Ascending aorta (tissue), 2 donors: ENCODE measurements at regions not wholly inside any gene's neighbourhood (a gene's known extent, or its start where the extent isn't known, plus 50 kb on each side); places are given as distances from the start of the nearest gene placed in this dataset.
"Not testable (repeated sequence)": the region's sequence is repeated elsewhere in the genome, so short reads cannot be mapped to it uniquely, and the experiment has no call there.

Experiments used
- DNase-seq, 2 donors: peaks; one replicate each; pipeline ENCODE4 v3.0.0-alpha.2; 2019; ENCODE audit warnings: low spot score in 2 of 2
- H3K27ac ChIP-seq, 2 donors: fragments of 200-600 bp; sonication (generic); one replicate each; pipeline ENCODE4 v1.5.1; 2016 to 2017; ENCODE audit warnings: mild to moderate bottlenecking in 1 of 2
- H3K27me3 ChIP-seq: fragments of 200-600 bp; sonication (generic); one replicate; pipeline ENCODE4 v1.5.1; 2017
- H3K36me3 ChIP-seq, 2 donors: fragments of 200-600 bp; sonication (generic); one replicate each; pipeline ENCODE4 v1.5.1; 2016
- H3K4me1 ChIP-seq, 2 donors: fragments of 200-600 bp; sonication (generic); one replicate each; pipeline ENCODE4 v1.5.1; 2016 to 2017; ENCODE audit warnings: mild to moderate bottlenecking in 1 of 2
- H3K4me3 ChIP-seq, 2 donors: fragments of 200-600 bp; sonication (generic); one replicate each; pipeline ENCODE4 v1.5.1; 2016 to 2017; ENCODE audit warnings: mild to moderate bottlenecking in 1 of 2
- H3K9me3 ChIP-seq, 2 donors: fragments of 200-600 bp; sonication (generic); one replicate each; pipeline ENCODE4 v1.5.1; 2016
- intact Hi-C: fragments of 100-400 bp; cut with DNase I; formaldehyde crosslinking; loops from one replicate; pipeline ENCODE4 v1.15.1; 2023
- TF ChIP-seq, protein P1 (sequence below), 3 experiments: fragments of 200-600 bp in 2 of 3; fragments of 450-650 bp in 1 of 3; sonication (generic) in 2 of 3; IDR thresholded peaks; one replicate each; pipeline ENCODE4 v1.5.1; 2016 to 2019; ENCODE audit warnings: antibody characterized with exemption in 3 of 3, mild to moderate bottlenecking in 1 of 3, moderate library complexity in 1 of 3

DNA sequence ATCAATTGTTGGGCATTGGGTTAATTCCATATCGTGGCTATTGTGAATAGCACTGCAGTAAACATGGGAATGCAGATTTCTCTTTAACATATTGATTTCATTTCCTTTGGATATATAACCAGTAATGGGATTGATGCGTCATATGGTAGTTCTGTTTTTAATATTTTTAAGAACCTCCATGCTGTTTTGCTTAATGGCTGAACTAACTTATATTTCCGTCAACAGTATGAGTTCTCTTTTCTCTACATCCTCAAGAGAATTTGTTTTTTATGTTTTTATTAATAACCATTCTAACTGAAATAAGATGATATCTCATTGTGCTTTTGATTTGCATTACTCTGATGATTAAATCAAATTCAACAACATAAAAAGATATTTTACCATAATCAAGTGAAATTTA lies 228.5 kb upstream of the FSIP2 start:
- no peak overlapping the region for H3K4me3 ChIP-seq
- no peak for DNase-seq
- no peaks in the 10 kb centered on the region for H3K36me3 ChIP-seq
- H3K27me3 ChIP-seq: no peaks in the 10 kb centered on the region
- TF ChIP-seq, protein P1, sequence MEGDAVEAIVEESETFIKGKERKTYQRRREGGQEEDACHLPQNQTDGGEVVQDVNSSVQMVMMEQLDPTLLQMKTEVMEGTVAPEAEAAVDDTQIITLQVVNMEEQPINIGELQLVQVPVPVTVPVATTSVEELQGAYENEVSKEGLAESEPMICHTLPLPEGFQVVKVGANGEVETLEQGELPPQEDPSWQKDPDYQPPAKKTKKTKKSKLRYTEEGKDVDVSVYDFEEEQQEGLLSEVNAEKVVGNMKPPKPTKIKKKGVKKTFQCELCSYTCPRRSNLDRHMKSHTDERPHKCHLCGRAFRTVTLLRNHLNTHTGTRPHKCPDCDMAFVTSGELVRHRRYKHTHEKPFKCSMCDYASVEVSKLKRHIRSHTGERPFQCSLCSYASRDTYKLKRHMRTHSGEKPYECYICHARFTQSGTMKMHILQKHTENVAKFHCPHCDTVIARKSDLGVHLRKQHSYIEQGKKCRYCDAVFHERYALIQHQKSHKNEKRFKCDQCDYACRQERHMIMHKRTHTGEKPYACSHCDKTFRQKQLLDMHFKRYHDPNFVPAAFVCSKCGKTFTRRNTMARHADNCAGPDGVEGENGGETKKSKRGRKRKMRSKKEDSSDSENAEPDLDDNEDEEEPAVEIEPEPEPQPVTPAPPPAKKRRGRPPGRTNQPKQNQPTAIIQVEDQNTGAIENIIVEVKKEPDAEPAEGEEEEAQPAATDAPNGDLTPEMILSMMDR (IDR thresholded peaks at IDR 0.05): no peak
- intact Hi-C loops: no loop called here
- H3K27ac ChIP-seq: no peak overlapping the region
- no peaks in the 10 kb centered on the region for H3K4me1 ChIP-seq
- H3K9me3 ChIP-seq: peaks cover 8 to 57% of the 10 kb centered on the region in 2 donors

DNA sequence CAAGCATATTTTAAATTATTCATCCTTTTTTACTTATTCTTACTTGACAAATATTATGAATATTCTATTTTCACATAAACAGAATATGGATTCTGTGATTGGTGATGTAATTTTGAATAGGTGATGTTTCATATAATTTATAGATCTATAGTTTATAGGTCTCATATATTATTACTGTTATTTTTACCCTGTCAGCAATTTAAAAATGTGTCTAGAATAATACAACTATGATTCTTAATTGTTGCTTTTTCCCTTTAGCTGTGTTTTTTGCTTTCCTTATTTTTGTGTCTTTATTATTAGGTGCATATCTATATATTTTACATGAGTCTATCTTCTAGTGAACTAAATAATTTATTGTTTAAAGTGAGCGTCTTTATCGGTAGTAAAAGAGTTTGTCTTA lies 226.7 kb upstream of the FSIP2 start:
- Histone ChIP-seq H3K4me3 (no peak overlapping the region), H3K27ac (no peak overlapping the region), H3K36me3 (no peaks in the 10 kb centered on the region), H3K4me1 (no peaks in the 10 kb centered on the region), H3K27me3 (no peaks in the 10 kb centered on the region), H3K9me3 (peaks cover 8 to 46% of the 10 kb centered on the region in 2 donors)
- intact Hi-C loops: no loop called here
- TF ChIP-seq, protein P1 (IDR thresholded peaks at IDR 0.05): no peak
- no peak for DNase-seq

DNA sequence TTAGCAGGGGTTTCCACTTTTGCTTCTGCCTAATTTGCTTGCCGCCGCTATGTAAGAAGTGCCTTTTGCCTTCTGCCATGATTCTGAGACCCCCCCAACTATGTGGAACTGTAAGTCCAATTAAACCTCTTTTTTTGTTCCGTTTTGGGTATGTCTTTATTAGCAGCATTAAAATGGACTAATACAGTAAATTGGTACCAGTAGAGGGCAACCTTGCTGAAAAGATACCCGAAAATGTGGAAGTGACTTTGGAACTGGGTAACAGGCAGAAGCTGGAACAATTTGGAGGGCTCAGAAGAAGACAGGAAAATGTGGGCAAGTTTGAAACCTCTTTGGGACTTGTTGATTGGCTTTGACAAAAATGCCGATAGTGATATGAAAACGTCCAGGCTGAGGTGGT lies 216.1 kb upstream of the FSIP2 start:
- TF ChIP-seq, protein P1 (IDR thresholded peaks at IDR 0.05): no peak
- no peaks in the 10 kb centered on the region for H3K27me3 ChIP-seq
- H3K4me3 ChIP-seq: no peak overlapping the region
- H3K9me3 ChIP-seq: peaks cover 0 to 8% of the 10 kb centered on the region in 2 donors
- no peak overlapping the region for H3K27ac ChIP-seq
- H3K36me3 ChIP-seq: no peaks in the 10 kb centered on the region
- intact Hi-C loops: no loop called here
- no peaks in the 10 kb centered on the region for H3K4me1 ChIP-seq
- DNase-seq: no peak

DNA sequence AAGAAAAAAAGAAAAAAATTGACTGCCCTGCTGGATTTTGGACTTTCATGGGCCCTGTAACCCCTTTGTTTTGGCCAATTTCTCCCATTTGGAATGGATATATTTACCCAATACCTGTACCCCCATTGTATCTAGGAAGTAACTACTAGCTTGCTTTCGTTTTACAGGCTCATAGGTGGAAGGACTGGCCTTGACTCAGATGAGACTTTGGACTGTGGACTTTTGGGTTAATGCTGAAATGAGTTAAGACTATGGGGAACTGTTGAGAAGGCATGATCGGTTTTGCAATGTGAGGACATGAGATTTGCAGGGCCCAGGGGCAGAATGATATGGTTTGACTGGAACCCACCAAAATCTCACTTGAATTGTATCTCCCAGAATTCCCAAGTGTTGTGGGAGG lies 214.4 kb upstream of the FSIP2 start:
- H3K27me3 ChIP-seq, H3K4me1 ChIP-seq, DNase-seq, H3K4me3 ChIP-seq, H3K9me3 ChIP-seq, H3K36me3 ChIP-seq, intact Hi-C loops, H3K27ac ChIP-seq: not testable (repeated sequence)

DNA sequence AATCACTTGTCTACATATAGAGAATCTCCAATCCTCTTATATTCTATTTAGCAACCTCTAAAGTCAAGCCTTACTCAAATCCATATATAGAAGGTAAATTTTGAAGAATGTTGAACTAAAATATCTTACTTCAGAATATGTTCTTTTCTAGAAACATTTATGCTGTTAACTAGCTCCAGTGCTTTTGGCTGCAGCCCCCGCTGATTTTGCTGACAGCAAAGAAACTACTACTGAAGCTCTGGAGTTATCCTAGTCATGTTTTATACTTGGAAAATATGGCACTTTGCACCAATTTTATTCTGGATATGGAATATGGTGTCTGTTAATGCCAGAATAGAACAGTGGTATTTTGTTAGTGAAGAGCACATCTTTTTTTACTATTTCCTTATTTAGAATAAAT lies 212.4 kb upstream of the FSIP2 start:
- TF ChIP-seq, protein P1 (IDR thresholded peaks at IDR 0.05): no peak
- Histone ChIP-seq H3K27me3 (no peaks in the 10 kb centered on the region), H3K4me3 (no peak overlapping the region), H3K36me3 (no peaks in the 10 kb centered on the region), H3K9me3 (peaks cover 0 to 8% of the 10 kb centered on the region in 2 donors), H3K4me1 (no peaks in the 10 kb centered on the region), H3K27ac (no peak overlapping the region)
- intact Hi-C loops: no loop called here
- no peak for DNase-seq

DNA sequence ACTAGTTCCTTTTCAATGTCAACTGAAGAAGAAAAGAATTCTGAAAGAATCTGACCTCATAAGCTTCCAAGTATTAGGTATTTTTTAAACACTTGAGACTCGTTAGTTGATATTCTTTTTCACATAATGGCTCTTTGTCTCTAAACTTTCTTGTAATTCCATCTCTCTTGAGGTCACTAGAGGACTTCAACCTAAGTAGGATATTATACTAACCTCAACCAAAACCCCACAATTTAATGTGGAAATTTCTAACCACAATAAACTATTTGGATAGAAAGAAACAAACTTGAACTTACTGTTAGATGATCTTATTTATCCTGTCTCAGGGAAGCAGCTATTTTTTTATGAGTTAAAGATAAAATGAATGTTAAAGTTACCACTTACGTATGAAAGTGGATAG lies 206.9 kb upstream of the FSIP2 start:
- DNase-seq: no peak
- TF ChIP-seq, protein P1 (IDR thresholded peaks at IDR 0.05): no peak
- H3K4me3 ChIP-seq: no peak overlapping the region
- H3K27ac ChIP-seq: no peak overlapping the region
- no peaks in the 10 kb centered on the region for H3K4me1 ChIP-seq
- intact Hi-C loops: no loop called here
- no peaks in the 10 kb centered on the region for H3K27me3 ChIP-seq
- no peaks in the 10 kb centered on the region for H3K36me3 ChIP-seq
- no peaks in the 10 kb centered on the region for H3K9me3 ChIP-seq
